Jurkat, Clone E6-1 (cell line): ENCODE measurements at regions not wholly inside any gene's neighbourhood (a gene's known extent, or its start where the extent isn't known, plus 50 kb on each side); places are given as distances from the start of the nearest gene placed in this dataset.
A peak's percentile ranks its signal among the peaks of the same experiment; 100 is the strongest.

Source experiments
- DNase-seq: peaks from one replicate; pipeline ENCODE4 v3.0.0-alpha.2; 2011; ENCODE audit warnings: low read depth, low spot score
- H3K4me3 ChIP-seq: 2 replicates; pipeline ENCODE4 v1.5.1; 2011; ENCODE audit warnings: mild to moderate bottlenecking, low read length, control low read depth, moderate library complexity

- no peak overlapping the region for H3K4me3 ChIP-seq
- no peak for DNase-seq
Measured at GRCh38 chr2:76472946-76473345, 762.2 kb upstream of the GCFC2 start.

DNA sequence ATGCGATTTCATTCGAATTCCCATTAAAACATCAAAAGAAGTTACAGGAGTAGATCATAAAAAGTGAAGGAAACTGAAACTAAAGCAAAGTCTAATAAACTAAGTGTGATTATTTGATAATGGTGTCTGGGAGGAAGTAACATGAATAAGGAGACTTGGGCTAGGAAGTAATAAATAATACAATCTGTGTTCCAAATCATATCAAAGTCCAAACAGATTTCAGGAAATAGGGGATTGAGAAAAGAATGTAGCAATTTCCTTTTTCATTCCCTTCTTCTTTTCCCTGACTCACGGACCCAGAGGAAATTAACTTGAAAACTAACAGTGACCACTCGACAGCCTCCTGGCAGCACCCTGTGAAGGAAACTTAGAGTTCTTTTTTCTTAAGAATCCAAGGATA is 758.4 kb upstream of the GCFC2 start:
- no peak for DNase-seq
- H3K4me3 ChIP-seq: no peak overlapping the region

GRCh38 chr2:76467326-76467725 is 756.6 kb upstream of the GCFC2 start:
- H3K4me3 ChIP-seq: no peak overlapping the region
- no peak for DNase-seq

- no peak overlapping the region for H3K4me3 ChIP-seq
- DNase-seq: no peak
Measured at GRCh38 chr2:76464310-76464709, 753.6 kb upstream of the GCFC2 start.

DNA sequence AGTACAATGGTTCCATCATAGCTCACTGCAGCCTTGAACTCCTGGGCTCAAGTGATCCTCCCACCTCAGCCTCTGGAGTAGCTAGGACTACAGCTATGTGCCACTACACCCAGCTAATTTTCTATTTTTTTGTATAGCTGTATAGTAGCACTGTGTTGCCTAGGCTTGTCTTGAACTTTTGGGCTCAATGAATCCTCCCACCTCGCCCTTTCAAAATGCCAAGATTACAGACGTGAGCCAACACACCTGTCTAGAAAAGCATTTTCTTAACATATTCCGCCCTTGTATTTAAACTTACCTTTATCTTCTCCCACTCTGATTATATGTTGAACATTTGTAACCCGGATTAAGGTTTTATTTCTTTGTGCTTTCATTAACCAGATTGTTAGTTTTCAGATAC is 750.7 kb upstream of the GCFC2 start:
- no peak overlapping the region for H3K4me3 ChIP-seq
- no peak for DNase-seq

DNA sequence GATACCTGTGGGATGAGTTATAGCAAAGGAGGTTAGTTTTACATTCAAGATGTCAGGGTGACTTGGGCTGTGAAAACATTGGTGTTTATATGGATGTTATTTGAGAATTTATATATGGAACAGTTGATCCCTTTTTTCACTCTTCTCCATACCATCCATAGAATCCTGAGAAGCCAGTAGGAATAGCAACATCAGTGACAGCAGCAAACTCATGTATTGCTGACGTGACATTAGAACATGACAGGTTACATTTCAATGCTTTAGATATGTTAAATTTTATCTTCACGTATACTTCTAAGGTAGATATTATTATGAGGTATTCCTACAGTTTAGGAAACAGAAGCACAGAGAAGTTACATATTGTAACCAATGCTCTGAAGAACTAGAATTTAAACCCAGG is 745.2 kb upstream of the GCFC2 start:
- no peak for DNase-seq
- no peak overlapping the region for H3K4me3 ChIP-seq

DNA sequence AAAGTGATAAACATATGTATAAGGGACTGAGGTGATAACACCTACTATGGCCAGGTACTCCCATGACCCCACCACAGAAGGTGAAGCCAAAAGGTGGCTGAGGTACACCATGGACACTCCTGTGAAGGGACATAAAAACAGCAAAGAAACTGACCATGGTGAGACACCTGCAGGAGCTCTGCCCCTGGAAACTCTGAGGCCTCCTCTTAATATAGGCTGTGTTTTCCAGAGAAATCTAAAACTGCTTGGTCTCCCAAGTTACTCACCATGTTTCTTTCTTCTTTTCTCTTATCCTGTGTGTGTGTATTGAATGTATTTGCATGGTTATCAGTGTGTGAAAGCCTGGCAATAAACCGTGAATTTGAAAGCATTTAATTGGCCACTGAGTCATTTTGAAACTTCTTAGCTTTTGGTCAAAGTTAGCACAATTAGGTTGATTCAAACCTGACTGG is 739.3 kb upstream of the GCFC2 start:
- no peak for DNase-seq
- H3K4me3 ChIP-seq: no peak overlapping the region

GRCh38 chr2:76448956-76449355 is 738.2 kb upstream of the GCFC2 start:
- no peak overlapping the region for H3K4me3 ChIP-seq
- no peak for DNase-seq

DNA sequence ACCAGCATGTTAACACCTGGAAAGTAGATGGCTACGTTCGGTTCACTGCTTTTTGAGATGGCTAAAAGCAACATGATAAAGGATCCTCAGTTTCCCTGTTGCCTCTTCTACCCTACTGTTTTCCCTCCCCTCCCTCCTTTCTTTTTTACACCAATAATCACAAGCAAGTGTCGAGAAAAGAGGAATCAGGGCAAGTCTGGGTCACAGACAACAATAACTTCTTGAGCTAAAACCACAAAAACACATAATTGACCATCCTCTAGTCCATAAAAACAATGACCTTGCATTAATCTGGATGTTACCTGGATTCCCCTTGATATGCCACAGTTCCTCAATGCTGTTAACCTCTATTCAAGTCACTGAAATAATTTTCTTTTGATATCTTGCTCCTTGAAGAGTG is 736.6 kb upstream of the GCFC2 start:
- DNase-seq: no peak
- no peak overlapping the region for H3K4me3 ChIP-seq

DNA sequence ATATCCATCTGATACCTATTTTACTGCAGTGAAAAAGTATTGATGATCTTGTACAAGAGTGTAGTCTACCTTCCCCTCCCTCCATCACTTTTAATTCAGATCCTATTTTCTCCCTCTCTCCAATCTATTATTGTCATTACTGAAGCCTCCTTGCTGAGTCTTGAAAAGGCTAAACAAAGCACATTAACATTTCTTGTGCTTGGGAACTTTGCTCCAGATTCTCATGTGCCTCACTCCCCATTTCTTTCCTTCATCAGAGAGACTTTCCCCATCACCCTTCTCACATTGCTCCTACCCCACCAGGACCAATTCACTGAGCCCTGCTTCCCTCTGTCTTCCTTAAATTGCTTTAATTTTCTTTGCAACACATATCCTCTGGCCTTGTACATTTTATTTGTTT is 736.2 kb upstream of the GCFC2 start:
- H3K4me3 ChIP-seq: no peak overlapping the region
- DNase-seq: no peak

- DNase-seq: no peak
Measured at GRCh38 chr2:76445880-76446279, 735.2 kb upstream of the GCFC2 start.

GRCh38 chr2:76444732-76445131 is 734.0 kb upstream of the GCFC2 start:
- DNase-seq: no peak

More at GRCh38 chr2:76445880-76446279, 735.2 kb upstream of the GCFC2 start:
- no peak overlapping the region for H3K4me3 ChIP-seq

GRCh38 chr2:76437564-76437963 is 726.8 kb upstream of the GCFC2 start:
- DNase-seq: no peak

More at GRCh38 chr2:76444732-76445131, 734.0 kb upstream of the GCFC2 start:
- no peak overlapping the region for H3K4me3 ChIP-seq

DNA sequence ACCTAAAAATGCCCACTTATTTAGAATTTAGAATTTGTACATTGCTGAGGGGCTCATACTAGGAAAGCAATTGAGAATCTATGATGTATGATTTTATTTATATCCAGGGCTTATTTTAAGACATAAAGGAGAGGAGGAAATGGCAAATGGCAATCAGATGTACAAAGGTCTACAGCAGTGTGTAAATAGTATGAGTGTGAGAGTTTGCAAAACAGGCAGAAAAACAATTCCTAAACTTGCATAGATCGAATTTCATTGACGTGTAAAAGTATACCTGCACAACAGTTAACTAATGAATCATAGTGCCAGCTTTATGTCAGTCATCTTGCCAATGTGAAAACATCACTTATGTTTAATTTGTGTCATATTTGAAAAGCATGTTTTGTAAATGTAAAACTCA is 718.7 kb upstream of the GCFC2 start:
- no peak for DNase-seq
- no peak overlapping the region for H3K4me3 ChIP-seq

More at GRCh38 chr2:76437564-76437963, 726.8 kb upstream of the GCFC2 start:
- H3K4me3 ChIP-seq: no peak overlapping the region

- no peak overlapping the region for H3K4me3 ChIP-seq
- DNase-seq: no peak
Measured at GRCh38 chr2:76427452-76427851, 716.7 kb upstream of the GCFC2 start.

GRCh38 chr2:76415821-76416220 is 705.1 kb upstream of the GCFC2 start:
- peak; percentile 27 for DNase-seq

DNA sequence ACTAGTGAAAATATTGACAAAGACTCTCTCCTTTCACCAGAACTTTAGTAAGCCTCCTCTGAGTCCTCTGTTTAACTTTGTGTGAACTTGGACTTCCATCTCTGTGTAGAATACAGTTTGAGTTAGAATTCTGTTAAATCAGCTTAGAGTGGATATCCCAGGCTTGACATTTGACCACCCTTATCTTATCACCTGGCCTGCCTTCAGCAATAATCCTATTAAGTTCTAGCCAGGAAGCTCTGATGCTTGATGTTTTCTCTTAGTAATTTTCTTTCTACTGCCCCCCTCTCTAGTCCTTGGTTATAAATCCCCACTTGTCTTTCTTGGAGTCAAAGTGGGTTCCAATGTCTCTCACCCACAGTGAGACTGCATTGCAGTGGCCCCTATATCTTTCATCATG is 702.7 kb upstream of the GCFC2 start:
- H3K4me3 ChIP-seq: no peak overlapping the region
- no peak for DNase-seq

More at GRCh38 chr2:76415821-76416220, 705.1 kb upstream of the GCFC2 start:
- H3K4me3 ChIP-seq: no peak overlapping the region

GRCh38 chr2:76406134-76406855 is 695.6 kb upstream of the GCFC2 start:
- no peak for DNase-seq
- H3K4me3 ChIP-seq: no peak overlapping the region

- no peak for DNase-seq
- no peak overlapping the region for H3K4me3 ChIP-seq
Measured at GRCh38 chr2:76393356-76393755, 682.6 kb upstream of the GCFC2 start.

DNA sequence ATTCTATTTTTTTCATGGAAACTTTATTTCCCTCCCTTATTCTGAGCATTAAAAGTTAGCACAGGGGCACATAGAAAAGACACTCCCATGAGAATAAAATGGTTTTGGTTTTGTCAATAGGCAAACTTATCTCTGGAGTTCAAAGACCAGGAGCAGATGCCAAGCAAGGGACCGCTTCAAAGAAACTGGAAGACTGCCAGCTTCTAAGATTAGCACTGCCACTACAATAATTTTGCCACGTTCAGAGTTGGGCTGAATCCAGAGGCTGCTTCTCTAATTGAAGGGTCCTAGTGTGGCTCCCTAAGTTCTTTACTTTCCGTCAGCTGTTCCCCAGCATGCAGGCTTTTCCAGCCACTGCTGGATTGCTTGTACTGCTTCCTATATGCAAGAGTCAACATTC is 681.0 kb upstream of the GCFC2 start:
- peak; percentile 22 for DNase-seq
- no peak overlapping the region for H3K4me3 ChIP-seq

- DNase-seq: no peak
- H3K4me3 ChIP-seq: no peak overlapping the region
Measured at GRCh38 chr2:76387294-76387693, 676.6 kb upstream of the GCFC2 start.
